Gastrocnemius medialis (tissue), 4 donors: ENCODE measurements at regions not wholly inside any gene's neighbourhood (a gene's known extent, or its start where the extent isn't known, plus 50 kb on each side); places are given as distances from the start of the nearest gene placed in this dataset.

ENCODE experiments used
- POLR2A ChIP-seq, 2 donors: fragments of 450-650 bp; IDR thresholded peaks; one replicate each; pipeline ENCODE4 v1.6.1; 2017; ENCODE audit warnings: antibody characterized with exemption in 2 of 2, mild to moderate bottlenecking in 2 of 2, moderate library complexity in 2 of 2
- TF ChIP-seq, protein P1 (sequence below), 5 experiments: fragments of 450-650 bp in 3 of 5; fragments of 200-600 bp in 2 of 5; sonication (generic) in 2 of 5; IDR thresholded peaks in 4 of 5; conservative IDR thresholded peaks in 1 of 5; 1 replicate in 4 of 5; 2 replicates in 1 of 5; pipeline ENCODE4 v1.5.1; 2016 to 2019; ENCODE audit warnings: antibody characterized with exemption in 5 of 5, mild to moderate bottlenecking in 3 of 5, moderate library complexity in 3 of 5

DNA sequence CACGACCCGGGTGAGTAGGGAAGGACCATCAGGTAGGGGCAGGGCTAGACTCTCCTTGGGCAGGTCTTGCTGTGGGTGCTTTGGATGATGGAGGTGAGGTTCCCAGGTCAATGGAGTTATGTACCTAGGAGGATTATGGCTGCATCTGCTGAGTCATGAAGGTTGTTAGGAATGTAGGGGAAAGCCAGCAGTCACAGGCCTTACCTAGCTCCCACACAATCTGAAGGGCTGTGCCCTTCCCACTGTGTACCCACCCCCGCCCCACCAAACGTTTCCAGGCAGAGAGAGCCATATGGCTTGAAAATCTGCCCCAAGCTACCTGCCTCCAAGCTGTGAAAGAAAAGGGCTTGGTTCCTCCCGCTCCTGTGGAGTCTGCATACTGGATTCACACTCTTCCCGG, 573.4 kb upstream of the DPPA4 start:
- no peak for TF ChIP-seq POLR2A (IDR thresholded peaks at IDR 0.05)
- TF ChIP-seq, protein P1, sequence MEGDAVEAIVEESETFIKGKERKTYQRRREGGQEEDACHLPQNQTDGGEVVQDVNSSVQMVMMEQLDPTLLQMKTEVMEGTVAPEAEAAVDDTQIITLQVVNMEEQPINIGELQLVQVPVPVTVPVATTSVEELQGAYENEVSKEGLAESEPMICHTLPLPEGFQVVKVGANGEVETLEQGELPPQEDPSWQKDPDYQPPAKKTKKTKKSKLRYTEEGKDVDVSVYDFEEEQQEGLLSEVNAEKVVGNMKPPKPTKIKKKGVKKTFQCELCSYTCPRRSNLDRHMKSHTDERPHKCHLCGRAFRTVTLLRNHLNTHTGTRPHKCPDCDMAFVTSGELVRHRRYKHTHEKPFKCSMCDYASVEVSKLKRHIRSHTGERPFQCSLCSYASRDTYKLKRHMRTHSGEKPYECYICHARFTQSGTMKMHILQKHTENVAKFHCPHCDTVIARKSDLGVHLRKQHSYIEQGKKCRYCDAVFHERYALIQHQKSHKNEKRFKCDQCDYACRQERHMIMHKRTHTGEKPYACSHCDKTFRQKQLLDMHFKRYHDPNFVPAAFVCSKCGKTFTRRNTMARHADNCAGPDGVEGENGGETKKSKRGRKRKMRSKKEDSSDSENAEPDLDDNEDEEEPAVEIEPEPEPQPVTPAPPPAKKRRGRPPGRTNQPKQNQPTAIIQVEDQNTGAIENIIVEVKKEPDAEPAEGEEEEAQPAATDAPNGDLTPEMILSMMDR (IDR thresholded peaks at IDR 0.05 in 4 of 5, conservative IDR thresholded peaks at IDR 0.05 in 1 of 5): no peak
